GM15510 (cell line): ENCODE measurements at regions not wholly inside any gene's neighbourhood (a gene's known extent, or its start where the extent isn't known, plus 50 kb on each side); places are given as distances from the start of the nearest gene placed in this dataset.

ENCODE experiments used
- POLR2A ChIP-seq: IDR thresholded peaks from 3 replicates; pipeline ENCODE4 v1.6.1; 2011; ENCODE audit warnings: borderline replicate concordance; ENCODE audit not compliant: insufficient read length; ENCODE audit errors: extremely low read depth

DNA sequence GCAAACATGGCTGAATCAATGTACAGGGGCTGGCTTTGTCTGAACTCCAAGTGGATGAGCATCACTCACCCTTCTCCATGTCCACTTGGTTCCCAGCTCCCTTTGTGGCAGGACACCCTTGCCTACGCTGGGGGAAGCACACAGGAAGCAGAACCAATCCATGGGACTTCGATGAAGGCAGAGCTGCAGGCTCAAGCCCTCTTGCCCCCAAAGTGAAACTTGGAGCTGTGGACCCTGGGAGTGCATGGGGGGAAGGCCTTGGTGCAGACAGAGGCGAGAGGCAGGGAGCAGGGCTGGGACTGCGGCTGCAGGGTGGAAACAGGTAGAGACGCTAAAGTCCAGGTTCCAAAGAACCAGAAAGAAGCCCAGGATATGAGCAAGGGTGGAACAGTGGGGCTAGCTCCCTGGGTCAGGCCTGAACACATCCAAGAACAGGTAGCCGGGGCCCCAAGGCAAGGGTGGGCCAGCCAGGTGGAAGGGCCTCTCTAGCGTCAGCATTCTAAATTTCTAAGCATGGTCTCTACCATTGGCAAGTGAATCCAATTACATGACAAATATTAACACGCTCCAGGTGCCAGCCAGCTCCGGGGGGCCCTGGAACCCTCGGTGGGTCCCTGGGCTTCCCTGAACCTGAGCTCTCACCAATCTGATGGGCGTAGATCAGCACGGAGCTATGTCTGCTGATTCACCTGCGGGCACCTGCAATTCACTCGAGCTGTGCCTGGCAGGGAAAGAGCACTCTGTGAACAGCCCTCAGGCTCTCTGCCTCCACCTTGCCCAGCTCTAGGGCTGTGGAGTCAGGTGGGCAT is 532.8 kb downstream of the BRD1 start:
- no peak for TF ChIP-seq POLR2A

DNA sequence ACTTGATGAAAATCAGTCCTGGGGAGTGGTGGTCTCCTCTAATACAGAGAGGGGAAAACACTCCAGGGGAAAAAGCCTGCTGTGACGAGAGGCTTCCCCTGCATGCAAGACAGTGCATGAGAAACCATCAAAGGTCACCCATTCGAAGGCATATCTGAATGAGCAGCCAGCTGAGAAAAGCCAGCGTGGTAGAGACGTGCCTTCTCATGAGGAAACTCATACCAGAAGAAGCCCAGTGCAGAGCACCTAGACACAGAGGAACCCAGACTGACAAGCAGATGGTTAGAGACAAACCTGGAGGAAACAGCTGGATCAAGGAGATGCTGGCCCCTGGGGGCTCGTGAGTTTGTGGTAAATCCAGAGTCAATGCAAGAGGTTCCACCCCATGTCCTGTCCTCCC is 534.8 kb downstream of the BRD1 start:
- TF ChIP-seq POLR2A: no peak

DNA sequence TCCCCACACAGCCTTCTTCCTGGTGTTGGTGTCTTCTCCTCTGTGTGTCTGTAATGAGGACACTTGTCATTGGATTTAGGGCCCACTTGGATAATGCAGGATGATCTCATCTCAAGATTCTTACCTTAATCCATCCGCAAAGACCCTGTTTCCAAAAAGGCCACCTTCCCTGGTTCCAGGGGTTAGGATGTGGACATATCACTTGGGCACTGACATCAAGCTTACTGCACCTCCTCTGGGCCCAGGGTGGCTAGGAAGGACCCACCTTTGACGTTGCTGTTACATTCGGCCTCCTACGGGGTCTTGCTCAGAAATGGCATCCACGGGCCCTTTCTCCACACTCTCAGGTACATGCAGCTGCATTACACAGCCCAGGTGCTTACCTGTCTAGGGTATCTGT is 535.9 kb downstream of the BRD1 start:
- no peak for TF ChIP-seq POLR2A

DNA sequence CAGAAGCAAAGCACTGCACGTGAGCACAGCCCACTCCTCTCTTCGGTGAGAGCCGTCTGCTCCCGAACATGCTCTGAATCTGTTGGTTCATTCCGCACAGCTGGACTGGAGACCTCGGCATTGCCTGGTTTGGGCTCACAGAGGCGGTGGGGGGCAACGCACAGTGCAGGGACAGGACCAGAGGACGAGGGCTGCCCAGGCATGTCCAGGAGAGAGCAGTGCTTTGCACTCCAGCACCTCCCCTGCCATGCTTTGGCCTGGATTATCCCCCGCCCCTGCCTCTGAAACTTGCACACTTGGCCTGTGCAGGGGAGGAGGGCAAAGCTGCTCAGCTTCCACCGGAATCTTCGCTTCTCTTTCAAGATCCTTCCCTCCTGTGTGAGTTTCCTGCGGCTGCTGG is 536.5 kb downstream of the BRD1 start:
- TF ChIP-seq POLR2A: no peak

DNA sequence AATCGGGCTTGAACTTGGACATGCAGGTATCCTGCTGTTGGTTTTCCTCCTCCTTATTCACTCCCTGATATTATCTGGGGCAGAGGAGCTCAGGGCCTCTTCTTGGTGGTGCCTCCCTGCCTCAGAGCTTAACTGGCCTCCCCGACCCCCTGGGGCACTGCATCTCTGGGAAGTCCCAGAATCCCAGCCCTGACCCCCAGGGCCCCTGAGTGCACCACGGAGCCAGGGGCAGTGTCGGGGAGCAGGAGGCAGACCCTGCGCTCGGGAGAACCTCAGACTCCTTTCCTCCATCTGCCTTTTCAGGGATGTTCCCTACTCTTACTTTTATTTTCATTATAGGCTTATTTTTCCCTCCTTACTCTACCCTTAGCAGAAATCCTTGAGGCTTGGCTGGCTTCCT is 537.0 kb downstream of the BRD1 start:
- TF ChIP-seq POLR2A: no peak

DNA sequence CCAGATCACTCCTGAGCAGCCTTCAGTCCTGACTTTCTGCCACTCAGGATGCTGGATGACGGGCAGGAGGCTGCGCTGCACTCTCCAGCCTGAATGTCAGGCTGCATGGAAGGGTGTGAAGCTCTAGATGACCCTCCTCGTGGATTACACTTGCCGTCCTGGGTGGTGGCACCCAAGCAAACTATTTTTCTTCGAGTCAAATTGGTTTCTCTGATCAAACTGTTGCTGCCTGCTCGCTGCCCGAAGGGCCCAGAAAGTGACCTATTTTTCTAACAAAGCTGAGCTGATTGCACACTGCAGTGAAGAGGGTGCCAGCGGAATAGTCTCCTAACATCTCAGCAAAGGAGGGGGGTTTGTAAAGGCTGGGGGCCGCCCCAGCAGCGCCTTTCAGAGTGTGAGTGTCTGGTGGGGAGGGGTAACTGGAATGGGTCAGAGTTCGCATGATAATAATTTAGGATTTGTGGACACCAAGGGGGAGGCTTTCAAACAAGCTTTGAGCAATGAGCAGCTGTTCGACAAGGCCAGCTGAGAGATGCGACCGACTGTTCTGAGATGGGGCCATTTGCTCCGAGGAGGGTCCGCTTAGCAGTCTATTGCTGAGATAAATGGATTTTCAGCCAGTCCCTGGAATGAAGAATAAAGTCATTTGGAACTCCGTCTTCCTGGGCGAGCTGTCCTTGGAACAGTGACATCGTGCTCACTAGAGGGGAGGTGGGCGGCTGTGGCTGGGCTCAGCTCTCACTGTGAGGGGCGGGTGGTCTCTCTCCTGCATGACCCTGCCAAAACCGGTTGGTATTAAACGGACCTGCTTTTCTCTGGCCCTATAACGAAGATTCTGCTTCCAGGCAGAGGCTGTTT is 537.6 kb downstream of the BRD1 start:
- no peak for TF ChIP-seq POLR2A

DNA sequence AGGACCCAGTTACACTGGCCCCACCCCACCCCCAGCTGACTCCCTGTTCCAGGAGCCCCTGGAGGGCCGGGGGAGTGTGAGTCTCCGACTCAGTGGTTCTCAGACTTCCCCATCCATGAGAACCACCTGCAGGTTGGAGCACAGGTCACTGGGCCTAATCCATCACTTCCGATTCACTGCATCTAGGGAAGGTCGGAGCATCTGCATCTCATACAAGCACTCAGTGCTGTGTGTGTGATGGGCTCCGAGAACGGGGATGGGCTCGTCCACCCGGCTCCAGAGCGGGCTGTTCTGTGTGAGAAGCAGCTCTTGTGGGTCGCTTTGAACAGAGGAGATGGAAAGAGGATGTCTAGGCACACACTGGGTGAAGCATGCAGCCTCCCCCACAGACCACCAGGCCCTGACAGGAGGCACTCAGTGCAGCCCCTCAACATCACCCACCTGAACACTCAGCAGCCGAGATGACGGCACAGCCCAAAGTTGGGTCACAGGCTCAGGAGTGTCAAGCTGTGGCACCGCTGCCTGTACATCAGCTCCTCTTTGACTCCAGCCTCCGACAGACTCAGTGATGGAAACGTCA is 541.4 kb downstream of the BRD1 start:
- TF ChIP-seq POLR2A: no peak

DNA sequence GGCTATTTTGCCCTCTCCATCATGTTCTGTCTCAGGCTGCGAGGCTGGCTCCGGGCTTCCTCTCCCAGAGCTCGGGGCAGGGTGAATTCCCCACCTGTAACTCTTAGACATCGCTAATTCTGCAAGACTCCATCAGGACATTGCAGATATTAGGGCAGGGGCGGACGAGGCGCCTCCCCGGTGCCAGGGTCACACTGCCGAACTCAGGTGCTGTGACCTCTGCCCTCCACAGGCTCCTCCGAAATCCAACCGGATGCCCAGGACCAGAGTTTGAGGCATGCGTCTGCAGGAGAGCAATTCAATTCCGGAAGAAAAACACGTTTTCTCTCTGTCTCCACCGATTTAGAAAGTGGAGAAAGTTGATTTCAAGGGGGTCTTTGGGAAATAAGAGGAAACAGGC is 542.7 kb downstream of the BRD1 start:
- no peak for TF ChIP-seq POLR2A

DNA sequence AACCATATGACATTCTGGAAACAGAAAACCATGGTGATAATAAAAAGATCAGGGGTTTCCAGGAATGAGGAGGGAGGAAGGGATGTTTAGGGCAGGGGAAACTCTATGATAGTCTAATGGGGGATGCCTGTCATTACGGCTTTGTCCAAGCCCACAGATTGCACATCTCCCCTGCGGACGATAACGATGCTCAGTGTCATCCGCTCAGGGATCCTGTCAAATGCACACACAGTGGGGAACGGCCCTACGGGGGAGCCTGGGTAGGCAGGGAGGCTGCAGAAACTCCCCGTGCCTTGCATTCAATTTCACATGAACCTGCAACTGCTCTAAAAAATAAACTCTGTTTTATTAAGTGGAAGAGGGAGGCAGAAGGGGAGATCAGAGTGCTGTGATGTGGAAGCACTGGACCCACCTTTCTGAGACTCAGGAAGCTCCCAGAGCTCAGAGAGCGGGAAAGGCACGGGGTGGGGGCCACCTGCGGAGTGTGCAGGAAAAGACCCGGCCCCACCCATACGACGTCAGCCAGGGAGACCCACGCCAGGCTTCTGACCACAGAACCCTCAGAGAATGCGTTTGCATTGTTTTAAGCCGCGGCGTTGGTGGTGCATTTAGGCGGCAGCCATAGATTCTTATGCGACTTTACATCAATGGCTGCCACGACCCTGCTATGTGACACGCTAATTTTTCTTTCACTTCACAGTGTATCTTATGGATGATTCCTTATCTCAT is 543.5 kb downstream of the BRD1 start:
- TF ChIP-seq POLR2A: no peak

DNA sequence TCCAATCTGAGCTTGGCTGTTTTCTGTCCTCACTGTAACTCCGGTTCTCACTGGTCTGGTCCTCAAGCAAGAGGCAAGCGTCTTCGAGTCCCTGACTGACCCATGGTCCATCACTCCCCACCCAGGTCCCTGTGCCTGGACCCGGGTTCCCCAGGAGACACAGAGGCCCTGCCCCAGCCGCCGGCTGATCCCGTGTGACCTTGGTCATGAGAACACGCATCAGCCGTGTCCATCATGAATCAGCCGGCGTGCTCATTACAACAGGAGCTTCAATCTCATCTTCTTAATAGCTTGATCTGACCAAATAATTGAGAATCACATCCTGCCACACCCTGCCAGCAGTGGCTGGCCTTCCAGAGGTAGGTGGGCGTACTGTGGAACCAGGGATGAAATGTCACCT is 545.1 kb downstream of the BRD1 start:
- no peak for TF ChIP-seq POLR2A

DNA sequence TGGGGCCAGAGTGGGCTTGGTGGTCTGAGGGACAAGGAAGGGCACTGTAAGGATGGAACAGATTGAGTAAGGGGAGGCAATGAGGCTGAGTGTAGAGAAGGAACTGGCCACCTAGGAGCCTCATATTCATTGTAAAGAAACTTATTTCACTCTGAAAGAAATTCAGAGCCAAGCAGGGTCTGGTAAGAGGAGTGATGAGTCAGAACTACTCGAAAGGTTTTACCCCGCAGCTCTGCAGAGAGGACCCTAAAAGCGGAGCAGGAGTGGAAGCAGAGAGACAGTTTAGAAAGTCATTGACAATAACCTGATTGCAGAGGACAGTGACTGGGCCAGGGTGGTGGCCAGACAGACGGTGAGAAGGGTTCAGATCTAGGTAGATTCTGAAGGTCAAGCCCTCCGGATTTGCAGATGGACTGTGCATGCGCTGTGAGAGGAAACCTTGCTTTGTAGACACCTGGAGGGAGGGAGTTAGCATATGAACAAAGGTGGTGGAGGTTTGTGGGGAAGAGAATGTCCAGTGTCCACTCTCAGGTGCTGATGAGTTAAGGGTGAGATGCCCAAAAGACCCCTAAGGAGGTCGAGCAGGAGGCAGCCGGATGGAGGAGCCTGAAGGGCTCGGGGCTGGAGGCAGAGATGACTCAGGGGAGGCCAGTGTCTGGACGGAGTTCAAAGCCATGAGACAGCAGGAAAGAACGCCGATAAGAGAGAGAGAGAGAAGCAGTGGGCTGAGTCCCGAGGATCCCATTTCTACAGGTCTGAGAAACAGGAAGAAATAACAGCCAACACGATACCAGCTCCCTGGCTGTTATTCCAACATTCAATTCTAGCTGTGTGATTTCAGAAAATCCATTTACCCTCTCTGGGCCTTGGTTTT is 546.0 kb downstream of the BRD1 start:
- TF ChIP-seq POLR2A: no peak

DNA sequence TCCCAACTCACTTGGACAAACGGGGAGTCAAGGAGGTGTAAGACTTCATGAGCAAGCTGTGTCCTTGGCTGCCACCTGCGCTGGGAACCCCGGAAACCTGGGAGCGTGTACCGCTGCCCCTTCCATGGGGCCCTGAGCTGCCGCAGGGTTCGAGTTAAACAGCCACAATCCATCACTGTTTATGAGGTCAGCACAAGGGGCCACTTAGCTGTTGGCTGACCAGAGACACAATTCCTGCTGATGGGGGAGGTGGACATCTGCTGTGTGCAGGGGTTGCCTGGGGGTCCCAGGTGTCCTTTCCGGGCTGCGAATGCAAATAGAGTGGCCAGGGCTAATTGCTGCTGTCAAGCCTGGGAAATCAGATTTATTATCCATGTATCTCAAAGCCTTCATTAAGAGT is 549.3 kb downstream of the BRD1 start:
- TF ChIP-seq POLR2A: no peak

DNA sequence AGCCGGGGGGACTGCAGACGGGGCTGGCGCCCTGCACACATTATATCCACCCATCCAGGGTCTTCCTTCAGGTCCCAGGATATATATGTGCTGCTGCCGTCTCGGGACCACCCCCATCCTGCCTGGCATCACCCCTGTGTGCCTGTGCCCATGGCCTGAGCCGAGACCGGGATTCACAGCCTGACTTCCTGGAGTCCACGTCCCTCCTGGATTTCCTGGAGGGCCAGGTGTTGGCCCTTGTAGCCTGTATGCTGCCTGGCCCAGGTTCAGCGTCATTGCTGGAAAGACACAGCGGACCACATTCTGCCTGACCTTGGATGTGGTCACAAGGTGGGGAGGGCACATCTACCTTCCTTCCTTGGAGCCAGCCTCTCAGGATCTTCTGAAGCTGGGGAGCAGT is 551.1 kb downstream of the BRD1 start:
- TF ChIP-seq POLR2A: no peak
